HL-60 (cell line): ENCODE measurements at regions not wholly inside any gene's neighbourhood (a gene's known extent, or its start where the extent isn't known, plus 50 kb on each side); places are given as distances from the start of the nearest gene placed in this dataset.

Experiments used
- GABPA ChIP-seq: IDR thresholded peaks from 2 replicates; pipeline ENCODE4 v1.6.1; 2012; ENCODE audit warnings: low read depth
- TF ChIP-seq, protein P1 (sequence below): IDR thresholded peaks from one replicate; pipeline ENCODE4 v1.5.1; 2011; ENCODE audit warnings: low read length, control low read depth, inconsistent platforms; ENCODE audit not compliant: insufficient read depth
- TF ChIP-seq, protein P2 (sequence below): IDR thresholded peaks from 2 replicates; pipeline ENCODE4 v1.6.1; 2012; ENCODE audit warnings: low read depth; ENCODE audit not compliant: insufficient replicate concordance

DNA sequence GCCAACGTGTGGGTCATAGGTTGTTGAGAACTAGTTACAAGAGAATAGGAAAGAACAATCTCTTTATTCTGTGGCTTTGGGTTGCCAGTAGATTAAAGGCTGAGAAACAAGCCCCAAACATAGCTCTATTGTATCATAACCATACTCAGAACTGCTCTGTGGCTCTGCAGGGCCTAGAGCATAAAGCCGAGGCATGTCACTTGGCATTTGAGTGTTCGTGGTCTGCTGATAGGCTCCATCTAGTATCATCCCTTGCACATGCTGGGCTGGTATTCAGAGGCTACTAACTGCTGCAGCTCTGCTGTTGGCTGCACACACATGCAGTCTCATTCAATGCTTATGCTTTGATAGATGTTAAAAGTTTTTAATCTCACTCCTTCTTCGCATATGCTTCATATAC is 157.9 kb downstream of the OGFRL1 start:
- TF ChIP-seq, protein P1, sequence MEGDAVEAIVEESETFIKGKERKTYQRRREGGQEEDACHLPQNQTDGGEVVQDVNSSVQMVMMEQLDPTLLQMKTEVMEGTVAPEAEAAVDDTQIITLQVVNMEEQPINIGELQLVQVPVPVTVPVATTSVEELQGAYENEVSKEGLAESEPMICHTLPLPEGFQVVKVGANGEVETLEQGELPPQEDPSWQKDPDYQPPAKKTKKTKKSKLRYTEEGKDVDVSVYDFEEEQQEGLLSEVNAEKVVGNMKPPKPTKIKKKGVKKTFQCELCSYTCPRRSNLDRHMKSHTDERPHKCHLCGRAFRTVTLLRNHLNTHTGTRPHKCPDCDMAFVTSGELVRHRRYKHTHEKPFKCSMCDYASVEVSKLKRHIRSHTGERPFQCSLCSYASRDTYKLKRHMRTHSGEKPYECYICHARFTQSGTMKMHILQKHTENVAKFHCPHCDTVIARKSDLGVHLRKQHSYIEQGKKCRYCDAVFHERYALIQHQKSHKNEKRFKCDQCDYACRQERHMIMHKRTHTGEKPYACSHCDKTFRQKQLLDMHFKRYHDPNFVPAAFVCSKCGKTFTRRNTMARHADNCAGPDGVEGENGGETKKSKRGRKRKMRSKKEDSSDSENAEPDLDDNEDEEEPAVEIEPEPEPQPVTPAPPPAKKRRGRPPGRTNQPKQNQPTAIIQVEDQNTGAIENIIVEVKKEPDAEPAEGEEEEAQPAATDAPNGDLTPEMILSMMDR, result no peak
- TF ChIP-seq GABPA, result no peak
- TF ChIP-seq, protein P2, sequence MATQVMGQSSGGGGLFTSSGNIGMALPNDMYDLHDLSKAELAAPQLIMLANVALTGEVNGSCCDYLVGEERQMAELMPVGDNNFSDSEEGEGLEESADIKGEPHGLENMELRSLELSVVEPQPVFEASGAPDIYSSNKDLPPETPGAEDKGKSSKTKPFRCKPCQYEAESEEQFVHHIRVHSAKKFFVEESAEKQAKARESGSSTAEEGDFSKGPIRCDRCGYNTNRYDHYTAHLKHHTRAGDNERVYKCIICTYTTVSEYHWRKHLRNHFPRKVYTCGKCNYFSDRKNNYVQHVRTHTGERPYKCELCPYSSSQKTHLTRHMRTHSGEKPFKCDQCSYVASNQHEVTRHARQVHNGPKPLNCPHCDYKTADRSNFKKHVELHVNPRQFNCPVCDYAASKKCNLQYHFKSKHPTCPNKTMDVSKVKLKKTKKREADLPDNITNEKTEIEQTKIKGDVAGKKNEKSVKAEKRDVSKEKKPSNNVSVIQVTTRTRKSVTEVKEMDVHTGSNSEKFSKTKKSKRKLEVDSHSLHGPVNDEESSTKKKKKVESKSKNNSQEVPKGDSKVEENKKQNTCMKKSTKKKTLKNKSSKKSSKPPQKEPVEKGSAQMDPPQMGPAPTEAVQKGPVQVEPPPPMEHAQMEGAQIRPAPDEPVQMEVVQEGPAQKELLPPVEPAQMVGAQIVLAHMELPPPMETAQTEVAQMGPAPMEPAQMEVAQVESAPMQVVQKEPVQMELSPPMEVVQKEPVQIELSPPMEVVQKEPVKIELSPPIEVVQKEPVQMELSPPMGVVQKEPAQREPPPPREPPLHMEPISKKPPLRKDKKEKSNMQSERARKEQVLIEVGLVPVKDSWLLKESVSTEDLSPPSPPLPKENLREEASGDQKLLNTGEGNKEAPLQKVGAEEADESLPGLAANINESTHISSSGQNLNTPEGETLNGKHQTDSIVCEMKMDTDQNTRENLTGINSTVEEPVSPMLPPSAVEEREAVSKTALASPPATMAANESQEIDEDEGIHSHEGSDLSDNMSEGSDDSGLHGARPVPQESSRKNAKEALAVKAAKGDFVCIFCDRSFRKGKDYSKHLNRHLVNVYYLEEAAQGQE, result no peak
